Naive thymus-derived CD8-positive, alpha-beta T cell (primary cell): ENCODE measurements at regions not wholly inside any gene's neighbourhood (a gene's known extent, or its start where the extent isn't known, plus 50 kb on each side); places are given as distances from the start of the nearest gene placed in this dataset.
"Not testable (repeated sequence)": the region's sequence is repeated elsewhere in the genome, so short reads cannot be mapped to it uniquely, and the experiment has no call there.

ENCODE experiments used
- ATAC-seq, 2 donors: fragments of 150-1000 bp; cut with Tn5 transposase in 1 of 2; sonication (Bioruptor Pico), chemical (Tn5 transposase) in 1 of 2; 1 replicate in 1 of 2; 2 replicates in 1 of 2; pipeline ENCODE4 v1.10.0; 2021; ENCODE audit warnings: mild to moderate bottlenecking in 2 of 2, moderate library complexity in 2 of 2
- POLR2A ChIA-PET: fragments of 350-600 bp; sonication (Branson Sonifier 250); formaldehyde crosslinking; loops from one replicate; lab custom pipeline; 2021; ENCODE audit warnings: antibody characterized with exemption; lab: Charles Lee
- DNase-seq, 10 donors: peaks; one replicate each; pipeline versions ENCODE4 v3.0.0 to v3.0.0-alpha.2; 2020 to 2022
- H3K27ac Mint-ChIP-seq, 10 donors: one replicate each; pipeline ENCODE4 v1.8.0; 2020 to 2022; ENCODE audit warnings: mild to moderate bottlenecking in 10 of 10, mixed read lengths in 10 of 10, moderate library complexity in 4 of 10, inconsistent platforms in 1 of 10
- H3K27me3 Mint-ChIP-seq, 5 donors: one replicate each; pipeline ENCODE4 v1.8.0; 2021 to 2022; ENCODE audit warnings: mixed read lengths in 5 of 5
- H3K36me3 Mint-ChIP-seq, 3 donors: one replicate each; pipeline ENCODE4 v1.8.0; 2020 to 2022; ENCODE audit warnings: mixed read lengths in 3 of 3, mild to moderate bottlenecking in 2 of 3, inconsistent platforms in 1 of 3
- H3K4me1 Mint-ChIP-seq, 4 donors: one replicate each; pipeline ENCODE4 v1.8.0; 2021 to 2022; ENCODE audit warnings: mixed read lengths in 4 of 4
- H3K4me3 Mint-ChIP-seq, 10 donors: one replicate each; pipeline ENCODE4 v1.8.0; 2020 to 2022; ENCODE audit warnings: mild to moderate bottlenecking in 10 of 10, mixed read lengths in 10 of 10, moderate library complexity in 6 of 10, inconsistent platforms in 1 of 10
- H3K9me3 Mint-ChIP-seq, 9 donors: one replicate each; pipeline ENCODE4 v1.8.0; 2020 to 2022; ENCODE audit warnings: mixed read lengths in 9 of 9, mild to moderate bottlenecking in 3 of 9, inconsistent platforms in 1 of 9, moderate library complexity in 1 of 9

- no peak overlapping the region for H3K4me3 Mint-ChIP-seq
- no peaks in the 10 kb centered on the region for H3K36me3 Mint-ChIP-seq
- H3K27me3 Mint-ChIP-seq, result peaks cover 0 to 4% (median 1%) of the 10 kb centered on the region in 5 donors
- no peak for ATAC-seq
- H3K27ac Mint-ChIP-seq, result no peak overlapping the region
- POLR2A ChIA-PET, result no interaction called here
- H3K9me3 Mint-ChIP-seq, result peaks cover 0 to 2% (median 0%) of the 10 kb centered on the region in 9 donors
- DNase-seq, result no peak
- H3K4me1 Mint-ChIP-seq, result peaks cover 0 to 2% (median 0%) of the 10 kb centered on the region in 4 donors
Measured at GRCh38 chr20:33923740-33924139, 70.0 kb upstream of the RALY start.

GRCh38 chr20:33925867-33926266 is 67.8 kb upstream of the RALY start:
- DNase-seq (no peak), ATAC-seq (no peak)
- no peak overlapping the region for H3K4me3 Mint-ChIP-seq
- peaks cover 0 to 4% (median 1%) of the 10 kb centered on the region in 5 donors for H3K27me3 Mint-ChIP-seq
- H3K4me1 Mint-ChIP-seq, result no peaks in the 10 kb centered on the region
- H3K9me3 Mint-ChIP-seq, result peaks cover 0 to 2% (median 0%) of the 10 kb centered on the region in 9 donors
- H3K27ac Mint-ChIP-seq, result no peak overlapping the region
- H3K36me3 Mint-ChIP-seq, result no peaks in the 10 kb centered on the region
- POLR2A ChIA-PET, result no interaction called here

GRCh38 chr20:33926425-33926824 is 67.3 kb upstream of the RALY start:
- ATAC-seq (no peak), DNase-seq (no peak)
- H3K36me3 Mint-ChIP-seq, result no peaks in the 10 kb centered on the region
- peaks cover 0 to 4% (median 1%) of the 10 kb centered on the region in 5 donors for H3K27me3 Mint-ChIP-seq
- H3K9me3 Mint-ChIP-seq, result peaks cover 0 to 2% (median 0%) of the 10 kb centered on the region in 9 donors
- POLR2A ChIA-PET, result interaction anchor here (0.7 kb wide), 1 partner anchor 43 kb away, joined by 4 read pairs; no protein-coding TSS in a partner anchor
- H3K4me1 Mint-ChIP-seq, result no peaks in the 10 kb centered on the region
- H3K27ac Mint-ChIP-seq, result peak overlapping the region in 1 of 10 donors; percentile 52
- H3K4me3 Mint-ChIP-seq, result no peak overlapping the region

GRCh38 chr20:33927724-33928123 is 66.0 kb upstream of the RALY start:
- Mint-ChIP-seq H3K4me3 (no peak overlapping the region), H3K9me3 (peaks cover 0 to 2% (median 0%) of the 10 kb centered on the region in 9 donors), H3K27me3 (peaks cover 0 to 4% (median 1%) of the 10 kb centered on the region in 5 donors), H3K36me3 (no peaks in the 10 kb centered on the region), H3K27ac (no peak overlapping the region), H3K4me1 (no peaks in the 10 kb centered on the region)
- ATAC-seq (no peak), DNase-seq (no peak)
- POLR2A ChIA-PET, result no interaction called here

GRCh38 chr20:33929917-33930316 is 63.8 kb upstream of the RALY start:
- DNase-seq, result no peak
- ATAC-seq, result no peak
- peaks cover 0 to 1% (median 0%) of the 10 kb centered on the region in 5 donors for H3K27me3 Mint-ChIP-seq
- POLR2A ChIA-PET, result no interaction called here
- H3K4me1 Mint-ChIP-seq, result no peaks in the 10 kb centered on the region
- no peaks in the 10 kb centered on the region for H3K36me3 Mint-ChIP-seq
- H3K9me3 Mint-ChIP-seq, result no peaks in the 10 kb centered on the region
- H3K4me3 Mint-ChIP-seq, result no peak overlapping the region
- H3K27ac Mint-ChIP-seq, result peak overlapping the region in 1 of 10 donors; percentile 8

- DNase-seq, result peak; percentile 9 to 75 (median 40)
- Mint-ChIP-seq H3K9me3 (no peaks in the 10 kb centered on the region), H3K27me3 (no peaks in the 10 kb centered on the region), H3K27ac (peak overlapping the region in 2 of 10 donors; percentile 19 to 45), H3K4me1 (no peaks in the 10 kb centered on the region), H3K4me3 (no peak overlapping the region), H3K36me3 (no peaks in the 10 kb centered on the region)
- POLR2A ChIA-PET, result interaction anchor here (0.6 kb wide), 1 partner anchor 195 kb away, joined by 3 read pairs; no protein-coding TSS in a partner anchor
- ATAC-seq, result peak; percentile 71 to 73
Measured at GRCh38 chr20:33933469-33933909, 60.2 kb upstream of the RALY start.

GRCh38 chr20:33936656-33937055 is 57.1 kb upstream of the RALY start:
- no peaks in the 10 kb centered on the region for H3K27me3 Mint-ChIP-seq
- H3K27ac Mint-ChIP-seq, result no peak overlapping the region
- ATAC-seq (no peak), DNase-seq (no peak)
- no peaks in the 10 kb centered on the region for H3K4me1 Mint-ChIP-seq
- H3K9me3 Mint-ChIP-seq, result no peaks in the 10 kb centered on the region
- POLR2A ChIA-PET, result interaction anchor here (0.7 kb wide), 1 partner anchor 57 kb away, joined by 3 read pairs; no protein-coding TSS in a partner anchor
- H3K4me3 Mint-ChIP-seq, result no peak overlapping the region
- no peaks in the 10 kb centered on the region for H3K36me3 Mint-ChIP-seq

- H3K27me3 Mint-ChIP-seq, ATAC-seq, H3K36me3 Mint-ChIP-seq, DNase-seq, H3K4me1 Mint-ChIP-seq, H3K4me3 Mint-ChIP-seq, H3K9me3 Mint-ChIP-seq, H3K27ac Mint-ChIP-seq: not testable (repeated sequence)
- POLR2A ChIA-PET, result interaction anchor here (0.5 kb wide), 1 partner anchor 99 kb away, joined by 3 read pairs; no protein-coding TSS in a partner anchor
Measured at GRCh38 chr20:33939031-33939430, 54.7 kb upstream of the RALY start.

- H3K27me3 Mint-ChIP-seq, result no peaks in the 10 kb centered on the region
Measured at GRCh38 chr20:33940666-33941065, 53.0 kb upstream of the RALY start.

More at GRCh38 chr20:33940666-33941065, 53.0 kb upstream of the RALY start:
- Mint-ChIP-seq H3K36me3 (no peaks in the 10 kb centered on the region), H3K4me3 (no peak overlapping the region), H3K4me1 (no peaks in the 10 kb centered on the region), H3K9me3 (no peaks in the 10 kb centered on the region), H3K27ac (no peak overlapping the region)
- DNase-seq (no peak), ATAC-seq (no peak)
- POLR2A ChIA-PET, result no interaction called here
